H7 (cell line): ENCODE measurements at regions not wholly inside any gene's neighbourhood (a gene's known extent, or its start where the extent isn't known, plus 50 kb on each side); places are given as distances from the start of the nearest gene placed in this dataset.
"Not testable (repeated sequence)": the region's sequence is repeated elsewhere in the genome, so short reads cannot be mapped to it uniquely, and the experiment has no call there.

Source experiments
- DNase-seq: peaks from one replicate; pipeline ENCODE4 v3.0.0; 2012
- H3K27me3 ChIP-seq: 2 replicates; pipeline ENCODE4 v1.6.0; 2011; ENCODE audit warnings: mild to moderate bottlenecking, low read length; ENCODE audit not compliant: control insufficient read depth, insufficient read depth
- H3K36me3 ChIP-seq: replicated peaks from 2 replicates; pipeline ENCODE4 v1.5.1; 2011; ENCODE audit warnings: low read length; ENCODE audit not compliant: control insufficient read depth, insufficient read depth
- H3K4me3 ChIP-seq: 2 replicates; pipeline ENCODE4 v1.5.1; 2011; ENCODE audit warnings: low read depth, mild to moderate bottlenecking, control low read depth, low read length, moderate library complexity; ENCODE audit not compliant: insufficient read depth

DNA sequence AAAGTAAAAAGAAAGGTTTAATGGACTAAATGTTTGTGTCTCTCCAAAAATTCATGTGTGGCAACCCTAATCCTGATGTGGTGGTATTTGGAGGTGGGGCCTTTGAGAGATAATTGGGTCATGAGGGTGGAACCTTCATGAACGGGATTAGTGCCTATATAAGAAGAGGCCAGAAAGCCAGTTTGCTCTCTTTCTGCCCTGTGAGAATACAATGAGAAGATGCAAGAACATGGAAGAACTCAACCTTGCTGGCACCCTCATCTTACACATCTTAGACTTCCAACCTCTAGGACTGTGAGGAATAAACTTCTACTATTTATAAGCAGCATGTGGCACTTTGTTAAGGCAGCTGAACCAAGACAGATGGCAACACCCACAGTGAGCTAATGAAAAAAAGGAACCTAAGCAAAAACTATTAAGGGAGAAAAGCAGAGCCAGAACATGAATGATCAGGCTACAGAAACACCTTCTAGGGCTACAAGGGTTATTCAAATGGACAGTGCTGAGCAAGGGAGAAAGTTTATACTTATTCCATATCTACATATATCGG lies 159.5 kb downstream of the PLK2 start:
- DNase-seq, result no peak
- no peaks in the 10 kb centered on the region for H3K27me3 ChIP-seq
- no peaks in the 10 kb centered on the region for H3K36me3 ChIP-seq
- no peak overlapping the region for H3K4me3 ChIP-seq

DNA sequence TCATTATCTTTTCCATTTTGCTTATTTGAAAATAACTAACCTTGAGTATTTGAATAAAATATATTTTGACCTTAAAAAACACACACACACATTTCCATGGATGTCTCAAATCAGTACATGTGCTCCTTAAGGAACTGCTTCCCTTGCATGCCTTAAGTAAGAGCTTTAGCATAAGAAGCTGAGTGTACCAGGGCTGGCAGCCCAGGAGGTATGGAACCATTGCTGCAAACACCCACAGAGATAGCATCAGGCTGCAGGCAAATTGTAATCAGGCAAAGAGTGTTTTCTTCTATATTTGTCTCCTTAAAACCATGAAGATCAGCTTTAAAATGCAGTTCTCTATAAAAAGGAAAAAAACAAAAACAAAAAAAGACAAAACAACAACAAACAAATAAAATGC lies 160.6 kb downstream of the PLK2 start:
- H3K27me3 ChIP-seq, result no peaks in the 10 kb centered on the region
- no peaks in the 10 kb centered on the region for H3K36me3 ChIP-seq
- DNase-seq, result peak; percentile 7
- H3K4me3 ChIP-seq, result no peak overlapping the region

GRCh38 chr5:58294598-58295305 lies 165.1 kb downstream of the PLK2 start:
- DNase-seq, result no peak
- no peaks in the 10 kb centered on the region for H3K27me3 ChIP-seq
- no peaks in the 10 kb centered on the region for H3K36me3 ChIP-seq
- no peak overlapping the region for H3K4me3 ChIP-seq

GRCh38 chr5:58288275-58288674 lies 171.6 kb downstream of the PLK2 start:
- H3K4me3 ChIP-seq, H3K36me3 ChIP-seq, DNase-seq, H3K27me3 ChIP-seq: not testable (repeated sequence)

- DNase-seq, result no peak
These were observed 173.1 kb downstream of the PLK2 start for GRCh38 chr5:58286741-58287140.

GRCh38 chr5:58285900-58286299 lies 174.0 kb downstream of the PLK2 start:
- Histone ChIP-seq H3K27me3 (no peaks in the 10 kb centered on the region), H3K4me3 (no peak overlapping the region), H3K36me3 (no peaks in the 10 kb centered on the region)
- no peak for DNase-seq

More at GRCh38 chr5:58286741-58287140, 173.1 kb downstream of the PLK2 start:
- no peaks in the 10 kb centered on the region for H3K27me3 ChIP-seq
- H3K4me3 ChIP-seq, result no peak overlapping the region
- H3K36me3 ChIP-seq, result no peaks in the 10 kb centered on the region

- Histone ChIP-seq H3K36me3 (no peaks in the 10 kb centered on the region), H3K4me3 (no peak overlapping the region), H3K27me3 (no peaks in the 10 kb centered on the region)
- no peak for DNase-seq
These were observed 175.0 kb downstream of the PLK2 start for GRCh38 chr5:58284886-58285285.

DNA sequence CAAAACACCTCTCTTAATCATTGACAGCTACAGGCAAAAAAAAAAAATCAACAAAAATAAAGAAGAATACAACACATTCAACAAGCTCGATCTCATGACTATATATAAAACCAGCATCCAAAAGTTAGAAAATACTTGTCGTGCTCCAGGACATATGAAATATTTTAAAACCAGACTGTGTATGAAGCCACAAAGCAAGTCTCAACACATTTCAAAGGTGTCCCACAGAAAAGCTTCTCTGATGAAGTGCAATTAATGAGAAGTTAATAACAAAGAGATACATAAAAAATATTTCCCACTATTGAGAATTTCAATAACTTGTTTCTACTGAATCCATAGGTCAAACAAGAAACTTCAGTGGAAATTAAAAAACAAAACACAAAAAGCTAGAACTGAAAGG lies 178.7 kb downstream of the PLK2 start:
- Histone ChIP-seq H3K36me3 (no peaks in the 10 kb centered on the region), H3K4me3 (no peak overlapping the region), H3K27me3 (no peaks in the 10 kb centered on the region)
- DNase-seq, result no peak

DNA sequence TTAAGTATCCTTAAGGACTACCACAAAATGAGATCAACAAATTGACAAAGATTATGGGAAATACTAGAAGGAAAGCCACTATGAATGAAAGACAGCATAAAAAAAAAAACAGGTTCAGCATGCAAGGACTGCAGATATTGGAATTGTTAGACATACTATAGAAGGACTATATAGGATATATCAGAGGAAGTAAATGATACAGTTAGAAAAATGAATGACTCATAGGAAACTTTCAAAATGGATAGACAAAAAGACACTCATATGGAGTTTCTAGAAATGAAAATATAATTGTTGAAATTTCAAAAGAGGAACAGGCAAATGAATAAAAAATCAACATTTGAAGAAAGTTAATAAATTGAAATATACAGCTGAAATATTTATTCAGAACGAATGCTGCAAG lies 180.6 kb downstream of the PLK2 start:
- no peak overlapping the region for H3K4me3 ChIP-seq
- no peaks in the 10 kb centered on the region for H3K27me3 ChIP-seq
- H3K36me3 ChIP-seq, result no peaks in the 10 kb centered on the region
- no peak for DNase-seq

DNA sequence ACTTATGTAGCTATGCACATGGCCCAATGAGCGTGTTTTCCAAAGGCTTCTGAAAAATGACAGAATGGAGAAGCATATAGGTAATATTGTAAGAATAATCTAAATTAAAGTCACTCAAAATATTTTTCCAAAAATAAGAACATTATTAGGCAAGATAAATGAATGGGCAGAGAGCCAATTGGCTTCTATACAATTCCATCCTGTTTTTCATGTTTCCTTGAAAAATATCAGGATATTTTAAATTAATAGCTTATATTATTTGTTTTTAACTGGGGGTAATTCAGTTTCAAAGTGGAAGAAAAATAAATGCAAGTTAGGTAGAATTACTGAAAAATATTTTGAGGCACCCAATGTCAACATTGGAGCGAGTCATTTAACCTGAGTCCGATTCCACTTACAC lies 183.5 kb downstream of the PLK2 start:
- no peak for DNase-seq
- H3K4me3 ChIP-seq, result no peak overlapping the region

DNA sequence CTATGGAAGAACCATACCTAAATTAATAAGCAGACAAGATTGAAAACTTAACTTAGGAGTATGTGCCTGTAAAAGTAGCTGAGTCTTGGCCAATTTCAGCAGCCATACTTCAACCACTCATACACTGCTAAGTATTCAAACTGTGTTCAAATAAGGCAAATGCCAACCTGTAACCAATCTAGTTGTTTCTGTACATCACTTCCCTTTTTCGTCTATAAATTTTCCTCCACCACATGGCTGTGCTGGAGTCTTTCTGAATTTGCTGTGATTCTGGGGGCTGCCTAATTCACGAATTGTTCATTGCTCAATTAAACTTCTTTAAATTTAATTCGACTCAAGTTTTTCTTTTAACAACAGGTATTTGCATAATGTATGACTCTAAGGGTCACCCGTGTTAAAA lies 184.4 kb downstream of the PLK2 start:
- no peak for DNase-seq
- H3K27me3 ChIP-seq, result no peaks in the 10 kb centered on the region
- no peaks in the 10 kb centered on the region for H3K36me3 ChIP-seq
- H3K4me3 ChIP-seq, result no peak overlapping the region

More for the DNA sequence above, 183.5 kb downstream of the PLK2 start:
- Histone ChIP-seq H3K36me3 (no peaks in the 10 kb centered on the region), H3K27me3 (no peaks in the 10 kb centered on the region)

GRCh38 chr5:58274191-58274590 lies 185.7 kb downstream of the PLK2 start:
- H3K4me3 ChIP-seq, result no peak overlapping the region
- H3K27me3 ChIP-seq, result no peaks in the 10 kb centered on the region
- DNase-seq, result no peak
- H3K36me3 ChIP-seq, result no peaks in the 10 kb centered on the region

DNA sequence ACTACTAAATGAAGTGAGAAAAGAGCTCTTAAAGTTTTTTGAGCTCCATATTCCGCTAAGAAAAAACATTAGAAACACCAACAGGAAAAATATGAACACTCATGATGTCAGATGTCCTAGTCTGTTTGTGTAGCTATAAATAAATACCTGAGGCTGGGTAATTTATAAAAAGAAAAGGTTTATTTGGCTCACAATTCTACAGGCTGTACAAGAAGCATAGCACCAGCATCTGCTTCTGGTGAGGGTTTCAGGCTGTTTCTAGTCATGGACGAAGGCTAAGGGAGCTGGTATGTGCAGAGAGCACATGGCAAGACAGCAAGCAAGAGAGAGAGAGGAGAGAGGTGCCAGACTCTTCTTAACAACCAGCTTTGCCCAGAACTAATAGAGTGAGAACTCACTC lies 186.2 kb downstream of the PLK2 start:
- Histone ChIP-seq H3K27me3 (no peaks in the 10 kb centered on the region), H3K4me3 (no peak overlapping the region), H3K36me3 (no peaks in the 10 kb centered on the region)
- no peak for DNase-seq

GRCh38 chr5:58268268-58268667 lies 191.6 kb downstream of the PLK2 start:
- DNase-seq, result no peak
- H3K27me3 ChIP-seq, result no peaks in the 10 kb centered on the region
- H3K36me3 ChIP-seq, result no peaks in the 10 kb centered on the region
- H3K4me3 ChIP-seq, result no peak overlapping the region

DNA sequence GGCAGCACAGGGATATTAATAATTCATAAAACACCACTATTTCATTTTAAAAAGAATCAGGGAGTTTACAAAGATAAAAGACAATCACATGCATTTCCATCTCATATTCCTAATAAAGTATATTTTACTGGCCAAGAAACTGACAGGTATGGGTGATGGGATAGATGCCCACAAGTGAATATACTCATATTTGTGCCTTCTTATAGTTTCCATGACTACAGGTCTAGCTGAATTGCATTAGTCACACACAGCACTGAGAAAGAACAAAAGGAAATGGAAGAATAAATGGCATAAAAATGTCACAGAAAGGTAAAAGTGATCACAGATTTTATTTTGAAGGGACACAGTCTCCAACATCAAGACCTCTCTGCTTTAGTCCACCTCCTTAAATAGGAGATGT lies 193.5 kb downstream of the PLK2 start:
- H3K36me3 ChIP-seq, result no peaks in the 10 kb centered on the region
- DNase-seq, result no peak
- no peak overlapping the region for H3K4me3 ChIP-seq
- no peaks in the 10 kb centered on the region for H3K27me3 ChIP-seq
